GM19463 (cell line): ENCODE measurements at regions not wholly inside any gene's neighbourhood (a gene's known extent, or its start where the extent isn't known, plus 50 kb on each side); places are given as distances from the start of the nearest gene placed in this dataset.

Experiments
- ATAC-seq: cut with Tn5 transposase; IDR thresholded peaks from one replicate; pipeline ENCODE4 v1.9.1; 2021; ENCODE audit warnings: mild to moderate bottlenecking, moderate library complexity; ENCODE audit not compliant: unreplicated experiment

- ATAC-seq, result no peak
Measured at GRCh38 chr11:71102251-71102995, 150.0 kb downstream of the SHANK2 start.

- no peak for ATAC-seq
Measured at GRCh38 chr11:71101606-71102005, 150.8 kb downstream of the SHANK2 start.

- no peak for ATAC-seq
Measured at GRCh38 chr11:71101046-71101445, 151.3 kb downstream of the SHANK2 start.

GRCh38 chr11:71098776-71099175 is 153.6 kb downstream of the SHANK2 start:
- ATAC-seq, result no peak

- ATAC-seq, result no peak
Measured at GRCh38 chr11:71097506-71098240, 154.7 kb downstream of the SHANK2 start.

- ATAC-seq, result no peak
Measured at GRCh38 chr11:71096751-71097388, 155.5 kb downstream of the SHANK2 start.

- no peak for ATAC-seq
Measured at GRCh38 chr11:71095294-71095850, 157.0 kb downstream of the SHANK2 start.

- no peak for ATAC-seq
Measured at GRCh38 chr11:71094296-71095077, 157.9 kb downstream of the SHANK2 start.

- ATAC-seq, result no peak
Measured at GRCh38 chr11:71093783-71094182, 158.6 kb downstream of the SHANK2 start.

GRCh38 chr11:71091506-71092265 is 160.7 kb downstream of the SHANK2 start:
- ATAC-seq, result no peak

- no peak for ATAC-seq
Measured at GRCh38 chr11:71089571-71089970, 162.8 kb downstream of the SHANK2 start.

- peak; percentile 88 for ATAC-seq
Measured at GRCh38 chr11:71088314-71089215, 163.8 kb downstream of the SHANK2 start.

- ATAC-seq, result no peak
Measured at GRCh38 chr11:71086687-71087258, 165.6 kb downstream of the SHANK2 start.

GRCh38 chr11:71084306-71085012 is 167.9 kb downstream of the SHANK2 start:
- ATAC-seq, result no peak

- no peak for ATAC-seq
Measured at GRCh38 chr11:71083105-71083504, 169.3 kb downstream of the SHANK2 start.

GRCh38 chr11:71082454-71082853 is 169.9 kb downstream of the SHANK2 start:
- no peak for ATAC-seq

GRCh38 chr11:71081704-71082230 is 170.6 kb downstream of the SHANK2 start:
- no peak for ATAC-seq
